Skeletal muscle cell (primary cell): ENCODE measurements at regions not wholly inside any gene's neighbourhood (a gene's known extent, or its start where the extent isn't known, plus 50 kb on each side); places are given as distances from the start of the nearest gene placed in this dataset.

ENCODE experiments used
- DNase-seq: peaks from one replicate; pipeline ENCODE4 v3.0.0-alpha.2; 2010; ENCODE audit warnings: low read depth
- H3K4me3 ChIP-seq: 2 replicates; pipeline ENCODE4 v1.5.1; 2011; ENCODE audit warnings: low read depth, mild to moderate bottlenecking, control low read depth, low read length, moderate library complexity

DNA sequence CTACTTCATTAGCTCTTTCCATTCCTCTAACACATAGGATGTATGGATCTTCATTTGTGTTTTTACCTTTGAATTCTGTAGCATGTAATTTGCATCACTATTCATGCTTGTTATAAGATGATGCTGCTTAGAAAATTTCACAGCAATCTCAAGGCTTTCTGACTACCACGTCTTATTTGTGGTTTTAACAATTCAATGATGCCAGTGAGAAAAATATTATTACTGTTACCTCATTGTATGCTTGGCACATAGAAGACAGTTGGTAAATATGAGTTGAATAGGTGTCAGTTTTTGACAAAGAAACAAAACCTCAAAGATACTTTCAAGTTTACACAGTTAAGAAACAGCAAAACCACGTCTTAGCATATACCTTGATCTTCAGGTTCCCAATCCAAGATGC lies 428.6 kb downstream of the TFAP2A start:
- H3K4me3 ChIP-seq, result no peak overlapping the region
- DNase-seq, result no peak

DNA sequence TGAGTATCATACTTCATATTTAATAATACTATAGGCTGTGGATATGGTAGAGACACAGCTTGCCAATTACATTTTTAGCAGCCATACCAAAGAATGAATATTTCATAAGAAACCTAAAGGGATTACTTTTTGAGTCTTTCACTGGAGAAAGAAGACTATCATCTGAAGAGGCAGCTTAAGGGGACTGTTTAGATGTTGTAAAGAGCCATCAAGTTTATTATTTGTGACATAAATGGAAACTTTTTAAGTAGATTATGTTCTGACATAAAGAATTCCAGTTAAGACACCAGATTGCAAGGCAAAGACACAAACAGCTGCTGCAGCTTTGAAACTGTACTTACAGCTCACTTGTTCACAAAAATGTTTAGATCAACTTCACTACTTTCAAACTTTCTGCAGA lies 429.4 kb downstream of the TFAP2A start:
- no peak for DNase-seq
- no peak overlapping the region for H3K4me3 ChIP-seq

DNA sequence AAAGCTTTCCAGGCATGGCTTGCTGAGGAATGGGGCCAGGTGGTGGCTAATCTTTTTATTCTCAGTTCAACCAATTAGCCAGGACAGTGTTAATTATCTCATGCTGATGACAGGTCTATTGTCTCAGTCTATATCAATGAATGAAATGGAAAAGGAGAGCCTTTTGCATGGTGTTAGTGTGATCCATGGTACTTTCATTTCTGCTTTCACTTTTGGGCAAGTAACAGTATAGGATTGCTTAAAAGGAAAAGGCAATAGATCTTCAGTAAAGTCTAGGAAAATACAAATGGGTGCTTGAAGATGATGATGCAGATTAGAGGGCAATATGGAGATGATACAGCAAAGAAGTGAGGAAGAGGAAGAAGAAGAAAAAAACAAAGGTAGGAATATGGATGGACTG lies 430.3 kb downstream of the TFAP2A start:
- no peak overlapping the region for H3K4me3 ChIP-seq
- DNase-seq, result no peak

DNA sequence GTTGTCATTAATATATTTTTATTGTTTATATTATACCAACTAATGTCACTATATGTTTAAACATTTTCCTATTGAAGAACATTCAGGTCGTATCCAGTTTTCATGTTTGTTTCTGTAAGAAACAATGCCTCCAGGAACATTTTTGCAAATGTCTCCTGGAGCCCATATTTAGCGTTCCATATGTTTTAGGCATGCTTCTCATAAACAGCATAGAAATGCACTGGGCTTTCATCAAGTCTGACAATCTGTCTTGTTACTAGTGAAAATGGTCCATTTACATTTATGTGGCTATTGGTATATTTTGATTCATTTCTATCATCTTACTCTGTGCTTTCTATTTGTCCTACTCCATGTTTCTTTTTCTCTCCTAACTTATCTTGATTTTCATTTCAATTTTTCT lies 431.7 kb downstream of the TFAP2A start:
- H3K4me3 ChIP-seq, result no peak overlapping the region
- DNase-seq, result no peak

DNA sequence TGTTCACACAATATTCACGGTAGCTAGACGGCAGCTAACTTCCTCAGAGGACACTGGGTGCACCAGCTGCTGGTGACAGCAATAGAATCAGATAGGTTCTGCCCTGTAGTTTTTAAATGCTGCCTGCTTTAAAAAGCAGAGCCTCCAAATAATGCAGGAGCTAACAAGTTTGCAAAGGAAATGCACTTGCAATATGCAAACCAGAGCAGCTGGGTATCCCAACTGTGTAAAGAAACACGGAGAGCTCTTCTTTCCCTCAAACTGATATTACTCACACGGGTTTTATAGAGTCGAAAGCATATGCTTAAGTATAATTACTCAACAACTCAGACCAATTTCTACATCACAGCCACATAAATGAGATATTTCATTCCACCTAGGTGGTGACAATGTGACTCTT lies 432.7 kb downstream of the TFAP2A start:
- no peak overlapping the region for H3K4me3 ChIP-seq
- no peak for DNase-seq

DNA sequence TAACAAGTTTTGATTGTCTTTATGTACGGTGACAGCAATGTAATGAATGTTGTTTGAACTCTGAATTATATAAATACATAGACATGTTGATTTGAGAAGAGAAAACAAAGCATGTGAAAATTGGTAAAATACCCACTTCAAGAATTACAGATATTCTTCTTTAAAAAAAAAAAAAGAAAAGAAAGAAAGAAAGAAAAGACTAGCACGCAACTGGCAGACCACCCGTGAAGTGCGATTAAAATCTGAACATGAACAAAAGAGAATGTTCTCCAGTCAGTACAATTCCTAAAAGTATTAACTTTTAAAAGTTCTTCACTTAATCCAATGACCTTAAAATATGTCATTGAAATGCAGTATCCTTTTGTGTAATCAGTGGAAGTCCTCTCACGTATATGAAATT lies 434.9 kb downstream of the TFAP2A start:
- no peak overlapping the region for H3K4me3 ChIP-seq
- no peak for DNase-seq

DNA sequence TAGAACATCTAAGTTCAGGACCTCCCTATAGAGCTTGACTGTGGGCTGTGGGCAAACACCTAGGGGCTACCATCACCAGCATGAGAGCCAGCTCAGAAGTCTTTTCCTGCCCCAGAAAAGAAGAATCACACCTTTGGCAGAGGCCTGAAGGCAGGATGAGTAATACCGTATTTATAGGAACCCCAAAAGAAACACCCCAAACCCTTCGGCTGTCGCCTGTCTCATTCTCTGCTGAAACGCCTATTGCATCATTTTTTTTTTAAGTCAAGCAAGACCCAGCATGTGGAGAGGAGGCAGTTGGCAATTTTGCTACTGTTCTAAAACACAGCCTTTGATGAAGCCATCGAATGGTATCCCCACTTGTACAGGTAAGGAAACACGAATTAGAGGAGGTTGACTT lies 436.4 kb downstream of the TFAP2A start:
- no peak for DNase-seq
- H3K4me3 ChIP-seq, result no peak overlapping the region

DNA sequence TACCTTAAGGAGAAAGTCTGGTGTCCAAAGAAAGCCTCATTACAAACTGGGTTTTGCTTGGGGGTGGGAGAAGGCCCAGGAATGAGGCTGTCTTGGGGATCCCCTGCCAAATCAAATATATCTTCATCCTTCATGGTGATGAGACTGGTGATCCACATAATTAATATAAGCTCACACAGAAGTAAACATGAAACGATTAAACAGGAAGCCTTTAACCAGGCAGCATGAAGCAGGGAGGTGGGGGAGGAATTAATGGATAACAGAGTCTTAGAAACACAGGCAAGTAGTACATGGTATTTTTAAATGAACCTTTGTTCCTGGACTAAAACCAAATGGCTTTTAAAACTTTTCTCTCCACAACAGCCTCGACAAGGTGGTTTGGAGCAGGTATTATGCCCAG lies 437.5 kb downstream of the TFAP2A start:
- H3K4me3 ChIP-seq, result no peak overlapping the region
- DNase-seq, result no peak

DNA sequence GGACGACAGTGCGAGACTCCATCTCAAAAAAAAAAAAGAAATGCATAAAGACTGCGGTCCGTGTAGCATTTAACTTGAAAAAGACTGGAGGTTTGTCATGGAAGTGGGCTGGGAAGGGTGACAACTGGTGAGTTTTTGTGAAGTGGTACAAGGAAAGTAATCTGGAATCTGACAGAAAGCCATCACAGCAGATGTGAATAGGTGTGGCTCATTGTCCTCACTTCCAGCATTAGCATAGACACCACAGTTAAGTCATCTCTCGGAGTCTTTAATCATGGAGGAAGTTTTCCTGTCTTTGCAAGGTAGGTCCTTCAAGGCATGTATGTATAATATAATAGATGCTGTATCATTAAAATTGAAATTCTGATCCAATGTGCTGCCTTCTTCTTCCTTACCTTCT lies 453.2 kb downstream of the TFAP2A start:
- DNase-seq, result no peak
- no peak overlapping the region for H3K4me3 ChIP-seq

DNA sequence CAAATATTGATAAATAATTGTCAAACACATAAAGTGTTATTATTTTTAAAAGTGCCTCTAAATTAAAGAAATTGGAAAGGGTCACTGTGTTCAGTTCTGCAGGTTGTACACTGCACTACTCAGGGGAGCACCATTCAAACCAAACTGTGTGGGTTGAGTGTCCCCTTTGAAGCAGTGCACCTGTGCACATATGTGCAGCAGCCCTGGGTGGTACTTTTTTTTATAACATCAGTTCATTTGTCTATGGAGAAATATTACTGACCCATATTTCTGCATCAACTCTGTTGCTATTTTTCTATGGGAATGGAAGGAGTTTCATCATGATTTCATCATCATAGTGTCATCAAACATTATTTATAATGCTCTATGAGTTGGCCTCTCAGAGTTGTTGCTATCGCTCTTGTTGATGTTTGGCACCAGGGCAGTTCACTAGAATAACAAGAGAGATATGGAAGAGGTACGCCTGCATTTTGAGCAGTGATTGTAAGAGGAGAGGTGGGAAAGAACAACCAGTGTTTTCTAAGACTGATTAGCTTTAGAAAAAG lies 457.6 kb downstream of the TFAP2A start:
- DNase-seq, result no peak

DNA sequence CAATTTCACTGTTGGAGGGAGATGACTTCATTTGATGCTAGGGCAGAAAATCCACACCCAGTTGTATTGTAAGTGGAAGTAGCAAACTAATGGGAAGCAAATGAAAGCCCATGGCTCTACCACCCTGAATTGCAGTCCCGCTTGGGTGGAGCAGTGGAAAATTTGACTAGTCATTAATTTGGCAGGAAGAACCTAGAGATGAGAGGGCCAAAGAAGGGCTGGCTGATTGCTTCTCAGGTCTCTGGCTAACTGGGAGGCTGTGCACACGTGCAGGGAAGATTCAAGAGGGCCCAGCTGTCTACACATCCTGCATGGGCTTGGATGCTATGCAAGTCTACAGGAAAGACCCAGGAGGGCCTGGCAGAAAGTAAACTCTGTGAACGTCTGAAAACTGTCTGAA lies 466.2 kb downstream of the TFAP2A start:
- no peak overlapping the region for H3K4me3 ChIP-seq
- DNase-seq, result no peak

More for the DNA sequence above, 457.6 kb downstream of the TFAP2A start:
- no peak overlapping the region for H3K4me3 ChIP-seq

DNA sequence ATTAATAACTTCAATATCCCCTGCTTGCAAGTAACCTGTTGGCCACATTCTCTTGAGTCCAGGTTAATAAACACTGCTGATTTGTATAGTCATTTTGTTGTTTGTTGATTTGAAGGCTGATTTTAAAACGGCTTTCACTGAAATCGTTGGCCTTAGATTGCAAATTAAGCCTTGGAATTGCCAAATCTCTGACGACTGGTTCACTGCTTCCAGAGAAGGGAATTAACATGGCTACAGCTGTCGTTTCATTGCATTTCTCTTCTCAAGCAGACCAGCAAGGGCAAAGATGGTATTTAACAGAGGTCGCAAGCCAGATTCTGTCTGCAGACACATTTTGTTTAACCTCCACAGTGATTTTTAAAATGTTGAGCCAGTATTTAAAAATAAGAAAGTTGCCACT lies 470.9 kb downstream of the TFAP2A start:
- no peak for DNase-seq
- no peak overlapping the region for H3K4me3 ChIP-seq

DNA sequence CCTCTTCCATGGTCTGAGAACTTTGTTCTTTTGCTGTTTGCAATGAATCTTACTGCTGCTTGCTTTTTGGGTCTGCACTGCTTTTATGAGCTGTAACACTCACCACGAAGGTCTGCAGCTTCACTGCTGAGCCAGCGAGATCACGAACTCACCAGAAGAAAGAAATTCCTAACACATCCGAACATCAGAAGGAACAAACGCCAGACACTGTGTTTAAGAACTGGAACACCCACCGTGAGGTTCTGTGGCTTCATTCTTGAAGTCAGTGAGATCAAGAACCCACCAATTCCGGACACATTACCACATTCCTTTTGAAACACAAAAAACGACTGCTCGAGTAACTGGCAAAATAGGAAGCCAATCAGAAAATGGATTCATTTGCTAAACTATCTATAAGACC lies 471.8 kb downstream of the TFAP2A start:
- H3K4me3 ChIP-seq, result no peak overlapping the region
- DNase-seq, result no peak

DNA sequence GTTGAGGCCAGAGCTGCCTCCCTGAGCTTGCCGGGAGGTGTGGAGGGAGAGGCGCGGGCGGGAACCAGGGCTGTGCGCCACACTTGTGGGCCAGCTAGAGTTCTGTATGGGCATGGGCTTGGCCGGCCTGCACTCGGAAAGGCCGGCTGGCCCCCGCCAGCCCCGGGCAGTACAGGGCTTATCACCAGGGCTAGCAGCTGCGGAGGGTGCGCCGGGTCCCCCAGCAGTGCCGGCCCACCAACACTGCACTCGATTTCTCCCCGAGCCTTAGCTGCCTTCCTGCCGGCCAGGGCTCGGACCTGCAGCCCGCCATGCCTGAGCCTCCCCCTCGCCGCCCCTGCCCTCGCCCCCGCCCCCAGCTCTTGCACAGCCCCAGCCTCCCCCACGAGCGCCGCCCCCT lies 472.7 kb downstream of the TFAP2A start:
- no peak for DNase-seq
- no peak overlapping the region for H3K4me3 ChIP-seq

DNA sequence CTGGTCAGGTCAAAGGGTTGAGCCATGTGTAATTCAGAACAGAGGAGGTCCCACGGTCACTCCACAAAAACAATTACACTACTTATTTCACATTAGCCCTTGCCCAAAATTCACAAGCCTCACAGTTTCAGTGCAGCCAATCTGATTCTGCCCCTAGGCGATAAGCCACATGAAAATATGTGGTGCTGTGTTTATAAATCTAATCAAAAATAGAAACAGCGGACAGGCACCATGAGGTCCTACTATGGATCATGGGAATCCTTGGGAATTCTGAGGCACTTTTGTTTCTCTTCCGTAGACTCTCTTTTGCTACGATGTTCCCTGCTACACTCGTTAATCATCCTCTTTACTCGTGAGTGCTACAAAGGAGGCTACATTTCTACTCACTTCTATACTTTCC lies 476.1 kb downstream of the TFAP2A start:
- H3K4me3 ChIP-seq, result no peak overlapping the region
- no peak for DNase-seq

DNA sequence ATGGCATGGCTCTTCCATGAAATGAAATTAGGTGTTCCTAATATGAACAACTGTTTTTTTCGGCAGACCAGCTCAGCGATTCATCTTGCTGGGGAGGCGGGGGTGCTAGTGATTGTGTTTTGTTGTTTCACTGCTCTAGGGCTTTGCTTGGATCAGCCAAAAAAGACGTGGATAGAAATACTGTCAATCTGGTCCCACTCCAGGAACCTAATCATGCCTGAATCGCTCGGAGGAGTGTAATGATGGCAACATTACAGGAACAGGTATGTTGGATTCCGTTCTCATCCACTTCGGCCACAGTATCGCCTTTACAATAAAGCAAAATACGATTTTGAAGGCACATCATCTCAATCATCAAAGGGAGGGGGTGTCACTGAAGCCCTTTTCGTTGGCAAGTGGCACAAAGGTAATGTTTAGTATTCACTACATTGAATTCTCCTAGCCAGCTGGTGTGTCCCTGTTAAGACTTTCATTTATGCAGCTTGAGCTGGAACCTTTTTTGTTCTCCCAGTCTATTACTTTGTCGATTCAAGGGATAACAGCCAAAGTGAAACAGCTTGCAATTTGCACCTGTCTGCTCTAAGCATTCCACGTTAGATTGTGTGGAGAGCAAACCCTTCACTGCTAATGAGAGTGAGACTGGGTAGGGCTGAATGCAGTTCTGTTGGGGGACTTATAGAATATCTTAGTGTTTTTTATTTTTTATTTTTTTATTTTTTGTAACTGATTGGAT lies 477.7 kb downstream of the TFAP2A start:
- no peak for DNase-seq
- H3K4me3 ChIP-seq, result no peak overlapping the region

DNA sequence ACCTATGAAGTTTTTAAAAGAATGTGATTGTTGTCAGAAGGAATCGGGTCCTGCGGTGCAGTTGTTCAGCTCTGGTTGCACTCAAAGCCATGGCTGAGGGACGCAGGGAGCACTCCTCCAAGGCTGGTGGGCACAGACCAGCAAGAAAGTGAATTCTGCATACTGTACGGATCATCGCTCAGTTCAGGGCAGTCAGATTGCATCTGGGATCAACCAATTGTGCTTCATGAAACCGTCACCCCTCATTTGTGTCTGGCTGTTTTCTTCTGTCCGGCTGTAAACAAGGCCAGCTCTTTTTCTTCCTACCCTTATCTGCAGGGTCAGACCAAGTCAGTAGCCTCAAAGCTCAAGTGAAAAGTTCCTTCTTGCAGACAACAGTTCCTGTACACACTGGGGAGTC lies 478.3 kb downstream of the TFAP2A start:
- no peak for DNase-seq
- H3K4me3 ChIP-seq, result no peak overlapping the region

DNA sequence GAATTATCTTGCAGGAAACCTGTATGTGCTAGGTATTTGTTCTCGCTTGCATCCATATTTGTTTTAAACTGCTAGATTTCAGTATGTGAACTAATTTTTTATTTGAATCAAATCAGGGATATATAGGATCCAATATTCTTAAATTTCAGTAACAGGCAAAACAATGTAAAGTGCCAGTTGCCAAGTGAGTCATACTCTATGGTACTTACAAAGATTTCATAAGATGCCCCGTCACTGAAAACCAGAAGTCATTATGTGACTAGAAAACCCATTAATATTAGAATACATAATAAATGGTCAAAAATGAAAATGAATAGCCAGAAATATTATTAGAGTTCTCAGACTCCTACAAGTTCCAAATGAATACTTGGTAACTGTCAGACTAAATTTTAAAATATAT lies 481.2 kb downstream of the TFAP2A start:
- H3K4me3 ChIP-seq, result no peak overlapping the region
- DNase-seq, result no peak

DNA sequence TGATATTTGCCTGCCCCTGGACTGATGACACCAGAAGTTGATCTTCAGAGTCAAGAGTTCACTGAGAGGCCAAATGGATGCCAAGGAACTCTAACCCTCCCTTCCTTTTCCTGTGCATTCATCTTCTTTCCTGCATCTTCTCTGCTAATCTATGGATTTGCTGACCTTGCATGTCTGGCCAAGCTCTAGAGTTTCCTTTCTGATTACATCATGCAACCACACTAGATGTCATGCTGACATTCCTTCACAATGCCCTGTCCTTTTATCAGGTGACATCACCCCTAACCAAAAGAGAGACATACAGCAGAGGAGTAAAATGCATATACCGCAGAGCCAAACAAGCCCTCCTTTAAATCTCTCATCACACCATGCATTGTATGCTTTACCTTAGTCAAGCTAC lies 487.6 kb downstream of the TFAP2A start:
- no peak for DNase-seq
- no peak overlapping the region for H3K4me3 ChIP-seq

DNA sequence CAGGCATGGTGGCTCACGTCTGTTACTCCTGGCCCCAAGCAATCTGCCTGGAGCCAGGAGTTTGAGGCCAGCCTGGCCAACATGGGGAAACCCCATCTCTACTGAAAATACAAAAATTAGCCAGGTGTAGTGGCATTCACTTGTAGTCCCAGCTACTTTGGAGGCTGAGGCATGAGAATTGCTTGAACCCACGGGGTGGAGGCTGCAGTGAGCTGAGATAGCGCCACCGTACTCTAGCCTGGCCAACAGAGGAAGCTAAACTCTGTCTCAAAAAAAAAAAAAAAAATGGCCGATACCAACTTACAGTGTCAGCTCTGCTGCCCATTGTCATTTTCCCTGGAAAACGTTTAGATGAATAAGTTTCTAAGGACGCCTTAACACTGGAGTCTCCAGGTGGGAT lies 489.9 kb downstream of the TFAP2A start:
- H3K4me3 ChIP-seq, result no peak overlapping the region
- no peak for DNase-seq

DNA sequence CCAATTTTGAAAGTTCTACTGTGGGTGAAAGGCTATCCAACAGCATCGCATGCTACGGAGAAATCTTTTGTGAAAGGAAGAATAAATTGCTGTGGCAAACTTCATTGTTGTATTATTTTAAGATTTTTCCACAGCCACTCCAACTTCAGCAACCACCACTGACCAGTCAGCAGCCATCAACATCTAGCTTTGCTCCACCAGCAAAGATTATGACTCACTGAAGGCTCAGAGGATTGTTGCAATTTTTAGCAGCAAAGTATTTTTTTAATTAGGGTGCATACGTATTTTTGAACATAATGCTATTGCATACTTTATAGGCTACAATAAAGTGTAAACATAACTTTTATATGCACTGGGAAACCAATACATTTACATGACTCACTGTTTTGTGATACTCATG lies 493.5 kb downstream of the TFAP2A start:
- DNase-seq, result no peak
- no peak overlapping the region for H3K4me3 ChIP-seq

DNA sequence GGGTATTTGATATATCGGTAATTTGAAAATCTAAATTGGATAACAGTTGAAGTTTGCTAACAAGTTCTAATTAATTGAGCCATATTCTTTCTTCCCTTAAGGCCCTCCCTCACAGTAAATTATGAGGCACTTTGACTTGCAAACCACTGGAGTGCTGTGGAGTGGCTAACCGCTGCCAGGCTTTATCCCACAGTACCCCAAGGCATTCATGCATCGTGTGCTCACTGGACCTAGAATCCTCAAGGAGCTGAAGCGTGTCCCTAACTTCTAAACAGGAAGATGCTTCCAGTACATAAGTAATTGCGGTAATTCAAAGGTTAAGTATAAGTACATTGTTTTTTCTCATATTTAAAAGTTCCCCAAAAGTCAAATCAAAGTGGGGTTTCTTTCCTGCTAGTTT lies 499.9 kb downstream of the TFAP2A start:
- no peak overlapping the region for H3K4me3 ChIP-seq
- DNase-seq, result no peak
